Ovary (tissue), 3 donors: ENCODE measurements at regions not wholly inside any gene's neighbourhood (a gene's known extent, or its start where the extent isn't known, plus 50 kb on each side); places are given as distances from the start of the nearest gene placed in this dataset.

Experiments used
- POLR2A ChIP-seq: fragments of 450-650 bp; IDR thresholded peaks from one replicate; pipeline ENCODE4 v1.6.1; 2017; ENCODE audit warnings: antibody characterized with exemption, mild to moderate bottlenecking, moderate library complexity
- TF ChIP-seq, protein P1 (sequence below), 3 donors: fragments of 450-650 bp in 2 of 3; fragments of 200-600 bp in 1 of 3; IDR thresholded peaks; one replicate each; pipeline versions ENCODE4 v1.5.1 to v1.8.0; 2016 to 2022; ENCODE audit warnings: antibody characterized with exemption in 3 of 3, mild to moderate bottlenecking in 1 of 3
- donor health status: DM: no; HTN: no; CAD: no.

DNA sequence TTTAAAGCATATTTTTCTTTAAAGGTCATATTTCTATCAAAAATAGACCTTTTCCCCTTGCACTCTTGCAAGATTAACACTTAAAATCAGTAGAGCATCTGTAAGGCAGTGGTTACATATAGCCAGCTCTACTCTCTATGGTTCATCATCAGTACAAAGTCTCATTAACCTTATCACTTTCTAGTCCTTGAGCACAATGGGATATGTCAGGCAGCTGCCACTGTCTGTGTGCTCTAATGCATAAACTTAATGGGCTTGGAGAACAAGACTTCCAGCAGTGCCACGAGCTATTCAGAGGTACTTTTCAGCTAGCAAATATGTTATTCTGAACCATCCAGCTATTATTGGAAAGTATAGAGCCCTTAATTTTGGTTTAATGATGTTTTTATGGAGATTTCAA, 393.7 kb downstream of the GASK1B start:
- TF ChIP-seq, protein P1, sequence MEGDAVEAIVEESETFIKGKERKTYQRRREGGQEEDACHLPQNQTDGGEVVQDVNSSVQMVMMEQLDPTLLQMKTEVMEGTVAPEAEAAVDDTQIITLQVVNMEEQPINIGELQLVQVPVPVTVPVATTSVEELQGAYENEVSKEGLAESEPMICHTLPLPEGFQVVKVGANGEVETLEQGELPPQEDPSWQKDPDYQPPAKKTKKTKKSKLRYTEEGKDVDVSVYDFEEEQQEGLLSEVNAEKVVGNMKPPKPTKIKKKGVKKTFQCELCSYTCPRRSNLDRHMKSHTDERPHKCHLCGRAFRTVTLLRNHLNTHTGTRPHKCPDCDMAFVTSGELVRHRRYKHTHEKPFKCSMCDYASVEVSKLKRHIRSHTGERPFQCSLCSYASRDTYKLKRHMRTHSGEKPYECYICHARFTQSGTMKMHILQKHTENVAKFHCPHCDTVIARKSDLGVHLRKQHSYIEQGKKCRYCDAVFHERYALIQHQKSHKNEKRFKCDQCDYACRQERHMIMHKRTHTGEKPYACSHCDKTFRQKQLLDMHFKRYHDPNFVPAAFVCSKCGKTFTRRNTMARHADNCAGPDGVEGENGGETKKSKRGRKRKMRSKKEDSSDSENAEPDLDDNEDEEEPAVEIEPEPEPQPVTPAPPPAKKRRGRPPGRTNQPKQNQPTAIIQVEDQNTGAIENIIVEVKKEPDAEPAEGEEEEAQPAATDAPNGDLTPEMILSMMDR (IDR thresholded peaks at IDR 0.05), result no peak
- TF ChIP-seq POLR2A, result no peak
